HG03575 (cell line): ENCODE measurements at regions not wholly inside any gene's neighbourhood (a gene's known extent, or its start where the extent isn't known, plus 50 kb on each side); places are given as distances from the start of the nearest gene placed in this dataset.

Experiments used
- ATAC-seq: cut with Tn5 transposase; IDR thresholded peaks from one replicate; pipeline ENCODE4 v1.9.1; 2021; ENCODE audit not compliant: unreplicated experiment, insufficient number of reproducible peaks, low FRiP score; ENCODE audit errors: extremely low read depth

GRCh38 chr6:4545893-4546292 is 230.3 kb upstream of the CDYL start:
- no peak for ATAC-seq

- no peak for ATAC-seq
Measured at GRCh38 chr6:4543596-4543995, 232.6 kb upstream of the CDYL start.

- no peak for ATAC-seq
Measured at GRCh38 chr6:4533576-4533975, 242.6 kb upstream of the CDYL start.

GRCh38 chr6:4531406-4531805 is 244.8 kb upstream of the CDYL start:
- ATAC-seq: no peak

GRCh38 chr6:4522453-4522852 is 253.8 kb upstream of the CDYL start:
- ATAC-seq: no peak

- no peak for ATAC-seq
Measured at GRCh38 chr6:4521070-4521469, 255.1 kb upstream of the CDYL start.

GRCh38 chr6:4518506-4518905 is 257.7 kb upstream of the CDYL start:
- ATAC-seq: no peak

- ATAC-seq: no peak
Measured at GRCh38 chr6:4516206-4516605, 260.0 kb upstream of the CDYL start.

- no peak for ATAC-seq
Measured at GRCh38 chr6:4513561-4513960, 262.6 kb upstream of the CDYL start.

GRCh38 chr6:4512051-4512471 is 264.1 kb upstream of the CDYL start:
- no peak for ATAC-seq

GRCh38 chr6:4511641-4512020 is 264.6 kb upstream of the CDYL start:
- ATAC-seq: no peak

- no peak for ATAC-seq
Measured at GRCh38 chr6:4510906-4511640, 265.1 kb upstream of the CDYL start.

GRCh38 chr6:4510317-4510716 is 265.9 kb upstream of the CDYL start:
- no peak for ATAC-seq

GRCh38 chr6:4509506-4509905 is 266.7 kb upstream of the CDYL start:
- ATAC-seq: no peak

GRCh38 chr6:4506792-4507191 is 269.4 kb upstream of the CDYL start:
- no peak for ATAC-seq

- ATAC-seq: no peak
Measured at GRCh38 chr6:4506223-4506622, 270.0 kb upstream of the CDYL start.

- ATAC-seq: no peak
Measured at GRCh38 chr6:4504700-4505099, 271.5 kb upstream of the CDYL start.

- ATAC-seq: no peak
Measured at GRCh38 chr6:4503700-4504099, 272.5 kb upstream of the CDYL start.

- ATAC-seq: no peak
Measured at GRCh38 chr6:4496284-4496683, 279.9 kb upstream of the CDYL start.

- no peak for ATAC-seq
Measured at GRCh38 chr6:4491501-4492260, 284.5 kb upstream of the CDYL start.

GRCh38 chr6:4489538-4489937 is 286.7 kb upstream of the CDYL start:
- ATAC-seq: no peak
